ENCODE measurements at regions not wholly inside any gene's neighbourhood (a gene's known extent, or its start where the extent isn't known, plus 50 kb on each side); places are given as distances from the start of the nearest gene placed in this dataset.

GRCh38 chr12:69027411-69027881 is 94.5 kb upstream of the CPM start:
- H3K27ac ChIP-seq (ENCODE audit: low read length), result no peak overlapping the region
- no peaks in the 10 kb centered on the region for H3K9me3 ChIP-seq (ENCODE audit: insufficient read depth, low read length)
- H3K9ac ChIP-seq (ENCODE audit: low read length), result no peak overlapping the region
- no peak overlapping the region for H3K4me3 ChIP-seq (ENCODE audit: low read length)
- H3K4me2 ChIP-seq (ENCODE audit: low read length), result no peak overlapping the region
- H3K27me3 ChIP-seq (ENCODE audit: low read depth, low read length), result no peaks in the 10 kb centered on the region
- no peaks in the 10 kb centered on the region for H3K36me3 ChIP-seq (replicated peaks; ENCODE audit: low read depth, low read length)
- H2AFZ ChIP-seq (ENCODE audit: low read depth, low read length), result no peak overlapping the region
- TF ChIP-seq CTCF (IDR thresholded peaks at IDR 0.05; ENCODE audit: low read depth, low read length) (no peak), EZH2phosphoT487 (IDR thresholded peaks at IDR 0.05; ENCODE audit: low read depth) (no peak)
- H3K4me1 ChIP-seq (ENCODE audit: low read length), result no peaks in the 10 kb centered on the region
- no peaks in the 10 kb centered on the region for H3K79me2 ChIP-seq (ENCODE audit: low read length)
- no peaks in the 10 kb centered on the region for H4K20me1 ChIP-seq (ENCODE audit: insufficient read depth, low read length)

GRCh38 chr12:69028941-69029729 is 96.2 kb upstream of the CPM start:
- Histone ChIP-seq H3K4me2 (ENCODE audit: low read length) (no peak overlapping the region), H2AFZ (ENCODE audit: low read depth, low read length) (no peak overlapping the region)

GRCh38 chr12:69030321-69030720 is 97.3 kb upstream of the CPM start:
- H3K27ac ChIP-seq (ENCODE audit: low read length), result no peak overlapping the region
- no peaks in the 10 kb centered on the region for H3K4me1 ChIP-seq (ENCODE audit: low read length)
- no peak overlapping the region for H3K4me2 ChIP-seq (ENCODE audit: low read length)
- H3K36me3 ChIP-seq (replicated peaks; ENCODE audit: low read depth, low read length), result no peaks in the 10 kb centered on the region
- H3K9me3 ChIP-seq (ENCODE audit: insufficient read depth, low read length), result no peaks in the 10 kb centered on the region
- H3K4me3 ChIP-seq (ENCODE audit: low read length), result no peak overlapping the region
- no peaks in the 10 kb centered on the region for H4K20me1 ChIP-seq (ENCODE audit: insufficient read depth, low read length)
- TF ChIP-seq EZH2phosphoT487 (IDR thresholded peaks at IDR 0.05; ENCODE audit: low read depth) (no peak), CTCF (IDR thresholded peaks at IDR 0.05; ENCODE audit: low read depth, low read length) (no peak)
- H3K79me2 ChIP-seq (ENCODE audit: low read length), result no peaks in the 10 kb centered on the region
- H3K27me3 ChIP-seq (ENCODE audit: low read depth, low read length), result no peaks in the 10 kb centered on the region
- H2AFZ ChIP-seq (ENCODE audit: low read depth, low read length), result no peak overlapping the region
- no peak overlapping the region for H3K9ac ChIP-seq (ENCODE audit: low read length)

More at GRCh38 chr12:69028941-69029729, 96.2 kb upstream of the CPM start:
- TF ChIP-seq CTCF (IDR thresholded peaks at IDR 0.05; ENCODE audit: low read depth, low read length) (no peak), EZH2phosphoT487 (IDR thresholded peaks at IDR 0.05; ENCODE audit: low read depth) (no peak)
- Histone ChIP-seq H3K36me3 (replicated peaks; ENCODE audit: low read depth, low read length) (no peaks in the 10 kb centered on the region), H3K4me3 (ENCODE audit: low read length) (no peak overlapping the region), H4K20me1 (ENCODE audit: insufficient read depth, low read length) (no peaks in the 10 kb centered on the region), H3K9ac (ENCODE audit: low read length) (no peak overlapping the region), H3K4me1 (ENCODE audit: low read length) (no peaks in the 10 kb centered on the region), H3K27me3 (ENCODE audit: low read depth, low read length) (no peaks in the 10 kb centered on the region), H3K27ac (ENCODE audit: low read length) (no peak overlapping the region), H3K9me3 (ENCODE audit: insufficient read depth, low read length) (no peaks in the 10 kb centered on the region), H3K79me2 (ENCODE audit: low read length) (no peaks in the 10 kb centered on the region)

DNA sequence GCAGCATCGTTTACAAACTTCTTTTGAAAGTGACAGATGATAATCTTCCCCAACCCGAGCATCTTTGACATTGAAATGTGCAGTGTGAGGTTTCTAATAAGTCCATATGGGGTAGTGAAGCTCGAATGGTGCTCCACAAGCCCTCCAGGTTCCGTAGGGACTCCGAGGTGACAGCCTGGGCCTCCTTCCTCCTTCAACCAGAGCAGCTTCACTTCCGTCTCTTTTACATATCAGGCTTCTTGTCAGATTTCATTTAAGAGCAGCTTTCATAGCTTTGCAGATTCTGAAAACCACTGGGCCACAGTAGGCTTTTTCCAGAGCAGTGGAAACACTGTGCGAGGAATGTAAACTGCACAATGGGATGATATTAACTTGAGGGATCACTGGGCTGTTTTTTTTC is 103.6 kb upstream of the CPM start:
- no peaks in the 10 kb centered on the region for H3K9me3 ChIP-seq (ENCODE audit: insufficient read depth, low read length)

More for the DNA sequence above, 103.6 kb upstream of the CPM start:
- TF ChIP-seq CTCF (IDR thresholded peaks at IDR 0.05; ENCODE audit: low read depth, low read length) (no peak), EZH2phosphoT487 (IDR thresholded peaks at IDR 0.05; ENCODE audit: low read depth) (no peak)
- Histone ChIP-seq H3K79me2 (ENCODE audit: low read length) (no peaks in the 10 kb centered on the region), H3K9ac (ENCODE audit: low read length) (peak overlapping the region; percentile 35; the same call in 1 of the 2 replicates), H3K4me2 (ENCODE audit: low read length) (peak overlapping the region; percentile 79), H4K20me1 (ENCODE audit: insufficient read depth, low read length) (no peaks in the 10 kb centered on the region), H2AFZ (ENCODE audit: low read depth, low read length) (peak overlapping the region; percentile 99), H3K4me1 (ENCODE audit: low read length) (peaks cover 13% of the 10 kb centered on the region), H3K27ac (ENCODE audit: low read length) (peak overlapping the region; percentile 28; the same call in 1 of the 2 replicates), H3K27me3 (ENCODE audit: low read depth, low read length) (no peaks in the 10 kb centered on the region), H3K4me3 (ENCODE audit: low read length) (peak overlapping the region; percentile 43), H3K36me3 (replicated peaks; ENCODE audit: low read depth, low read length) (no peaks in the 10 kb centered on the region)

Measured in OCI-LY3 (cell line).